ENCODE measurements at regions not wholly inside any gene's neighbourhood (a gene's known extent, or its start where the extent isn't known, plus 50 kb on each side); places are given as distances from the start of the nearest gene placed in this dataset.

DNA sequence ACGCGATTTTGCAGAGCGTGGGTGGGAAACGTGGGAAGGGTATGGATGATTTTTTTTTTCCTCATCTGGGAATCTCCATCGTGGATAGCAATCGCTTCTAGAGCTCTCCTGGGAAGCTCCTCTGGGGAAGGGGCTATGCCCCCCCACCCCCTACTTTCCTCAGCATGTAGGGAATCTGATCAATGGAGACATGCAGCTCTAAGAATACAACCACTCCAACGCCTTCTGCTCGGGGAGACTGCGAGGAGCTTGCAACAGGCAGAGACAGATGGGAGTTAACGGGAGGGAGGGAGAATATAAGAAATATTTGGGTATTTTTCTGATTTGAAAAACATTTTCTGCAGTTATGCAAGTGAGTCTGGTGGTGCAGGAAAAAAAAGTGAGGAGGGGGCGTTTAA is 104.6 kb upstream of the HSD17B12 start (continued):
- TF ChIP-seq, protein P1, sequence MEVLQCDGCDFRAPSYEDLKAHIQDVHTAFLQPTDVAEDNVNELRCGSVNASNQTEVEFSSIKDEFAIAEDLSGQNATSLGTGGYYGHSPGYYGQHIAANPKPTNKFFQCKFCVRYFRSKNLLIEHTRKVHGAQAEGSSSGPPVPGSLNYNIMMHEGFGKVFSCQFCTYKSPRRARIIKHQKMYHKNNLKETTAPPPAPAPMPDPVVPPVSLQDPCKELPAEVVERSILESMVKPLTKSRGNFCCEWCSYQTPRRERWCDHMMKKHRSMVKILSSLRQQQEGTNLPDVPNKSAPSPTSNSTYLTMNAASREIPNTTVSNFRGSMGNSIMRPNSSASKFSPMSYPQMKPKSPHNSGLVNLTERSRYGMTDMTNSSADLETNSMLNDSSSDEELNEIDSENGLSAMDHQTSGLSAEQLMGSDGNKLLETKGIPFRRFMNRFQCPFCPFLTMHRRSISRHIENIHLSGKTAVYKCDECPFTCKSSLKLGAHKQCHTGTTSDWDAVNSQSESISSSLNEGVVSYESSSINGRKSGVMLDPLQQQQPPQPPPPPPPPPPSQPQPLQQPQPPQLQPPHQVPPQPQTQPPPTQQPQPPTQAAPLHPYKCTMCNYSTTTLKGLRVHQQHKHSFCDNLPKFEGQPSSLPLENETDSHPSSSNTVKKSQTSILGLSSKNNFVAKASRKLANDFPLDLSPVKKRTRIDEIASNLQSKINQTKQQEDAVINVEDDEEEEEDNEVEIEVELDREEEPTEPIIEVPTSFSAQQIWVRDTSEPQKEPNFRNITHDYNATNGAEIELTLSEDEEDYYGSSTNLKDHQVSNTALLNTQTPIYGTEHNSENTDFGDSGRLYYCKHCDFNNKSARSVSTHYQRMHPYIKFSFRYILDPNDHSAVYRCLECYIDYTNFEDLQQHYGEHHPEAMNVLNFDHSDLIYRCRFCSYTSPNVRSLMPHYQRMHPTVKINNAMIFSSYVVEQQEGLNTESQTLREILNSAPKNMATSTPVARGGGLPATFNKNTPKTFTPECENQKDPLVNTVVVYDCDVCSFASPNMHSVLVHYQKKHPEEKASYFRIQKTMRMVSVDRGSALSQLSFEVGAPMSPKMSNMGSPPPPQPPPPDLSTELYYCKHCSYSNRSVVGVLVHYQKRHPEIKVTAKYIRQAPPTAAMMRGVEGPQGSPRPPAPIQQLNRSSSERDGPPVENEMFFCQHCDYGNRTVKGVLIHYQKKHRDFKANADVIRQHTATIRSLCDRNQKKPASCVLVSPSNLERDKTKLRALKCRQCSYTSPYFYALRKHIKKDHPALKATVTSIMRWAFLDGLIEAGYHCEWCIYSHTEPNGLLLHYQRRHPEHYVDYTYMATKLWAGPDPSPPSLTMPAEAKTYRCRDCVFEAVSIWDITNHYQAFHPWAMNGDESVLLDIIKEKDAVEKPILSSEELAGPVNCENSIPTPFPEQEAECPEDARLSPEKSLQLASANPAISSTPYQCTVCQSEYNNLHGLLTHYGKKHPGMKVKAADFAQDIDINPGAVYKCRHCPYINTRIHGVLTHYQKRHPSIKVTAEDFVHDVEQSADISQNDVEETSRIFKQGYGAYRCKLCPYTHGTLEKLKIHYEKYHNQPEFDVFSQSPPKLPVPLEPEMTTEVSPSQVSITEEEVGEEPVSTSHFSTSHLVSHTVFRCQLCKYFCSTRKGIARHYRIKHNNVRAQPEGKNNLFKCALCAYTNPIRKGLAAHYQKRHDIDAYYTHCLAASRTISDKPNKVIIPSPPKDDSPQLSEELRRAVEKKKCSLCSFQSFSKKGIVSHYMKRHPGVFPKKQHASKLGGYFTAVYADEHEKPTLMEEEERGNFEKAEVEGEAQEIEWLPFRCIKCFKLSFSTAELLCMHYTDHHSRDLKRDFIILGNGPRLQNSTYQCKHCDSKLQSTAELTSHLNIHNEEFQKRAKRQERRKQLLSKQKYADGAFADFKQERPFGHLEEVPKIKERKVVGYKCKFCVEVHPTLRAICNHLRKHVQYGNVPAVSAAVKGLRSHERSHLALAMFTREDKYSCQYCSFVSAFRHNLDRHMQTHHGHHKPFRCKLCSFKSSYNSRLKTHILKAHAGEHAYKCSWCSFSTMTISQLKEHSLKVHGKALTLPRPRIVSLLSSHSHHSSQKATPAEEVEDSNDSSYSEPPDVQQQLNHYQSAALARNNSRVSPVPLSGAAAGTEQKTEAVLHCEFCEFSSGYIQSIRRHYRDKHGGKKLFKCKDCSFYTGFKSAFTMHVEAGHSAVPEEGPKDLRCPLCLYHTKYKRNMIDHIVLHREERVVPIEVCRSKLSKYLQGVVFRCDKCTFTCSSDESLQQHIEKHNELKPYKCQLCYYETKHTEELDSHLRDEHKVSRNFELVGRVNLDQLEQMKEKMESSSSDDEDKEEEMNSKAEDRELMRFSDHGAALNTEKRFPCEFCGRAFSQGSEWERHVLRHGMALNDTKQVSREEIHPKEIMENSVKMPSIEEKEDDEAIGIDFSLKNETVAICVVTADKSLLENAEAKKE (CRISPR knock-in tag; IDR thresholded peaks at IDR 0.05): no peak
- no peak for TF ChIP-seq NANOG (IDR thresholded peaks at IDR 0.05; ENCODE audit: borderline replicate concordance)
- TF ChIP-seq ZNF114 (CRISPR knock-in tag; IDR thresholded peaks at IDR 0.05): no peak

DNA sequence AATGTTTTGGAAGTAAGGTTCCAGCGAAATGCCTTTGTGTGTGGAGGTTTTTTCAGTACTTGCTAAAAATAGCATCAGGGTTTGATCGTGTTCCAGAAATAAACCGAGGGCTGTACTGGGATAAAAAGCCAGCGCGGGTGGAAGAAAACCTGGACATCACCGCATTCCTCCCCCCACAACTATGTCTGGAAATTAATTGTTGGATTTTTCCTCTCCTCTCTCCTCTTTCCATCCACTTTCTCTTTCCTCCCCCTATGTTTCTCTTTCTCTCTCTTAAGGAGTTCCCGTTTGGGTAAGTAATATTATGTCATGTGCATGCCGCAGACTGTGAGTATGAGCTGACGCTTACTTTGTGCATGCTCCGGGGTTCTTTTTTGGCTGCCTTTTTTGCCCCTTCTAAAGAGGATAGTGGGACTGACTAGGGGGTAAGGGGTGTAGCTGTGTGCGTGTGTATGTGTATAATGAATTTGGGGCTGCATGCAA is 104.2 kb upstream of the HSD17B12 start:
- DNase-seq (ENCODE audit: low spot score) (no peak), ATAC-seq (no peak)
- Mint-ChIP-seq H3K4me3 (peak overlapping the region; percentile 76), H3K9me3 (no peaks in the 10 kb centered on the region; the same call in 2 of the 3 replicates), H3K27me3 (ENCODE audit: insufficient read depth, low read depth, poor library complexity) (peaks cover 82% of the 10 kb centered on the region), H3K4me1 (peaks cover 33% of the 10 kb centered on the region), H3K27ac (no peak overlapping the region), H3K36me3 (ENCODE audit: low read depth) (no peaks in the 10 kb centered on the region)
- Histone ChIP-seq H2AFZ (no peak overlapping the region), H3K27ac (ENCODE audit: low read depth) (no peak overlapping the region), H3K27me3 (ENCODE audit: insufficient read depth) (peaks cover 92% of the 10 kb centered on the region), H3K4me1 (ENCODE audit: insufficient read depth) (peaks cover 38% of the 10 kb centered on the region), H4K20me1 (replicated peaks; ENCODE audit: insufficient read depth) (peaks cover 8% of the 10 kb centered on the region), H3K4me3 (peak overlapping the region; percentile 72), H3F3A (replicated peaks; ENCODE audit: low read depth) (0 out of 2 replicates have a peak, but pooled peaks cover 6% of the 10 kb centered on the region), H3K79me2 (replicated peaks; ENCODE audit: insufficient read depth) (no peaks in the 10 kb centered on the region), H3K4me2 (peak overlapping the region; percentile 95), H3K9me2 (ENCODE audit: insufficient read depth) (no peaks in the 10 kb centered on the region), H3K36me3 (ENCODE audit: insufficient read depth) (no peaks in the 10 kb centered on the region)
- peak; percentile 37 for TF ChIP-seq EZH2 (IDR thresholded peaks at IDR 0.05; ENCODE audit: low read depth, unreplicated experiment)
- TF ChIP-seq, protein P2, sequence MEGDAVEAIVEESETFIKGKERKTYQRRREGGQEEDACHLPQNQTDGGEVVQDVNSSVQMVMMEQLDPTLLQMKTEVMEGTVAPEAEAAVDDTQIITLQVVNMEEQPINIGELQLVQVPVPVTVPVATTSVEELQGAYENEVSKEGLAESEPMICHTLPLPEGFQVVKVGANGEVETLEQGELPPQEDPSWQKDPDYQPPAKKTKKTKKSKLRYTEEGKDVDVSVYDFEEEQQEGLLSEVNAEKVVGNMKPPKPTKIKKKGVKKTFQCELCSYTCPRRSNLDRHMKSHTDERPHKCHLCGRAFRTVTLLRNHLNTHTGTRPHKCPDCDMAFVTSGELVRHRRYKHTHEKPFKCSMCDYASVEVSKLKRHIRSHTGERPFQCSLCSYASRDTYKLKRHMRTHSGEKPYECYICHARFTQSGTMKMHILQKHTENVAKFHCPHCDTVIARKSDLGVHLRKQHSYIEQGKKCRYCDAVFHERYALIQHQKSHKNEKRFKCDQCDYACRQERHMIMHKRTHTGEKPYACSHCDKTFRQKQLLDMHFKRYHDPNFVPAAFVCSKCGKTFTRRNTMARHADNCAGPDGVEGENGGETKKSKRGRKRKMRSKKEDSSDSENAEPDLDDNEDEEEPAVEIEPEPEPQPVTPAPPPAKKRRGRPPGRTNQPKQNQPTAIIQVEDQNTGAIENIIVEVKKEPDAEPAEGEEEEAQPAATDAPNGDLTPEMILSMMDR (conservative IDR thresholded peaks at IDR 0.05; ENCODE audit: low read depth in 2 of 2): no peak

Measured in GM23338 (cell line).